Ecto neural progenitor cell (in vitro differentiated cells): ENCODE measurements at regions not wholly inside any gene's neighbourhood (a gene's known extent, or its start where the extent isn't known, plus 50 kb on each side); places are given as distances from the start of the nearest gene placed in this dataset.
"Not testable (repeated sequence)": the region's sequence is repeated elsewhere in the genome, so short reads cannot be mapped to it uniquely, and the experiment has no call there.

Experiments used
- DNase-seq: peaks from one replicate; pipeline ENCODE4 v3.0.0-alpha.2; 2018; ENCODE audit warnings: low spot score

GRCh38 chr1:219863816-219864215 lies 64.5 kb downstream of the SLC30A10 start:
- not testable (repeated sequence) for DNase-seq

- DNase-seq = no peak
These were observed 66.0 kb downstream of the SLC30A10 start for GRCh38 chr1:219862366-219862765.

- DNase-seq = no peak
These were observed 69.4 kb downstream of the SLC30A10 start for GRCh38 chr1:219858980-219859379.

GRCh38 chr1:219847215-219847855 lies 81.0 kb downstream of the SLC30A10 start:
- DNase-seq = no peak

- DNase-seq = peak; percentile 71
These were observed 88.8 kb downstream of the SLC30A10 start for GRCh38 chr1:219839595-219839994.

- DNase-seq = no peak
These were observed 90.4 kb downstream of the SLC30A10 start for GRCh38 chr1:219837994-219838294.

- DNase-seq = no peak
These were observed 90.9 kb downstream of the SLC30A10 start for GRCh38 chr1:219837274-219837993.

- no peak for DNase-seq
These were observed 93.9 kb downstream of the SLC30A10 start for GRCh38 chr1:219834314-219834917.

GRCh38 chr1:219833214-219833815 lies 95.0 kb downstream of the SLC30A10 start:
- DNase-seq = no peak

- DNase-seq = no peak
These were observed 102.1 kb downstream of the SLC30A10 start for GRCh38 chr1:219826290-219826689.

- DNase-seq = no peak
These were observed 103.0 kb downstream of the SLC30A10 start for GRCh38 chr1:219825355-219825754.

- DNase-seq = no peak
These were observed 104.0 kb downstream of the SLC30A10 start for GRCh38 chr1:219824338-219824737.

- no peak for DNase-seq
These were observed 107.8 kb downstream of the SLC30A10 start for GRCh38 chr1:219820551-219820950.

GRCh38 chr1:219817914-219818313 lies 110.4 kb downstream of the SLC30A10 start:
- no peak for DNase-seq

GRCh38 chr1:219813294-219813693 lies 115.1 kb downstream of the SLC30A10 start:
- DNase-seq = no peak

GRCh38 chr1:219812491-219813203 lies 115.7 kb downstream of the SLC30A10 start:
- DNase-seq = peak; percentile 75

GRCh38 chr1:219812086-219812485 lies 116.3 kb downstream of the SLC30A10 start:
- no peak for DNase-seq

GRCh38 chr1:219810451-219810850 lies 117.9 kb downstream of the SLC30A10 start:
- no peak for DNase-seq

GRCh38 chr1:219808790-219809189 lies 119.6 kb downstream of the SLC30A10 start:
- DNase-seq = no peak

GRCh38 chr1:219806642-219807041 lies 121.7 kb downstream of the SLC30A10 start:
- DNase-seq = no peak

- no peak for DNase-seq
These were observed 122.3 kb downstream of the SLC30A10 start for GRCh38 chr1:219806020-219806419.

- DNase-seq = no peak
These were observed 123.2 kb downstream of the SLC30A10 start for GRCh38 chr1:219805191-219805590.
